PFSK-1 (cell line): ENCODE measurements at regions not wholly inside any gene's neighbourhood (a gene's known extent, or its start where the extent isn't known, plus 50 kb on each side); places are given as distances from the start of the nearest gene placed in this dataset.

Source experiments
- FOXP2 ChIP-seq: optimal IDR thresholded peaks from 2 replicates; pipeline ENCODE3; 2011; ENCODE audit warnings: borderline replicate concordance, control low read depth, inconsistent platforms; ENCODE audit not compliant: insufficient read depth; ENCODE audit errors: extremely low read length, extremely low read depth
- POLR2AphosphoS5 ChIP-seq: IDR thresholded peaks from 2 replicates; pipeline ENCODE4 v1.6.1; 2012; ENCODE audit warnings: low read depth, mild to moderate bottlenecking, control low read depth, low read length, moderate library complexity
- REST ChIP-seq, 2 experiments: IDR thresholded peaks; 2 replicates each; pipeline versions ENCODE4 v1.6.1 to v1.8.0; 2011 to 2012; ENCODE audit warnings: low read depth in 2 of 2, low read length in 2 of 2, control low read depth in 1 of 2, inconsistent platforms in 1 of 2, mild to moderate bottlenecking in 1 of 2, moderate library complexity in 1 of 2; ENCODE audit not compliant: insufficient read depth in 1 of 2
- SIN3A ChIP-seq: IDR thresholded peaks from 2 replicates; pipeline ENCODE4 v1.6.1; 2012; ENCODE audit warnings: mild to moderate bottlenecking, low read length, moderate library complexity, borderline replicate concordance; ENCODE audit not compliant: insufficient read depth
- TAF1 ChIP-seq: IDR thresholded peaks from 2 replicates; pipeline ENCODE4 v1.6.1; 2012; ENCODE audit warnings: low read length, control low read depth, borderline replicate concordance; ENCODE audit not compliant: insufficient read depth

- no peak for TF ChIP-seq POLR2AphosphoS5
- TF ChIP-seq SIN3A: no peak
- TF ChIP-seq REST (IDR thresholded peaks at IDR 0.05; ENCODE audit: insufficient read depth in 1 of 2, low read depth in 2 of 2, low read length in 2 of 2): no peak
- no peak for TF ChIP-seq TAF1
- TF ChIP-seq FOXP2: no peak
Observed at GRCh38 chr3:33942483-33943150, 144.2 kb downstream of the PDCD6IP start.

- no peak for TF ChIP-seq POLR2AphosphoS5
- TF ChIP-seq REST (IDR thresholded peaks at IDR 0.05; ENCODE audit: insufficient read depth in 1 of 2, low read depth in 2 of 2, low read length in 2 of 2): no peak
- TF ChIP-seq FOXP2: no peak
- TF ChIP-seq TAF1: no peak
- no peak for TF ChIP-seq SIN3A
Observed at GRCh38 chr3:33943277-33943676, 144.8 kb downstream of the PDCD6IP start.

- no peak for TF ChIP-seq FOXP2
- no peak for TF ChIP-seq SIN3A
Observed at GRCh38 chr3:33947272-33948195, 149.1 kb downstream of the PDCD6IP start.

GRCh38 chr3:33949074-33949473, 150.6 kb downstream of the PDCD6IP start:
- no peak for TF ChIP-seq SIN3A
- TF ChIP-seq FOXP2: no peak
- TF ChIP-seq TAF1: no peak
- TF ChIP-seq REST (IDR thresholded peaks at IDR 0.05; ENCODE audit: insufficient read depth in 1 of 2, low read depth in 2 of 2, low read length in 2 of 2): no peak
- no peak for TF ChIP-seq POLR2AphosphoS5

GRCh38 chr3:33954956-33955355, 156.5 kb downstream of the PDCD6IP start:
- TF ChIP-seq TAF1: no peak
- TF ChIP-seq SIN3A: no peak
- TF ChIP-seq POLR2AphosphoS5: no peak
- no peak for TF ChIP-seq FOXP2
- TF ChIP-seq REST (IDR thresholded peaks at IDR 0.05; ENCODE audit: insufficient read depth in 1 of 2, low read depth in 2 of 2, low read length in 2 of 2): no peak
